Thoracic aorta (tissue), 2 donors: ENCODE measurements at regions not wholly inside any gene's neighbourhood (a gene's known extent, or its start where the extent isn't known, plus 50 kb on each side); places are given as distances from the start of the nearest gene placed in this dataset.

Source experiments
- ATAC-seq: fragments of 150-250 bp; one replicate; pipeline ENCODE4 v1.8.0; 2017; ENCODE audit warnings: low read depth; ENCODE audit not compliant: insufficient number of reproducible peaks, low FRiP score
- DNase-seq: peaks from one replicate; pipeline ENCODE4 v3.0.0-alpha.2; 2020; ENCODE audit warnings: low spot score
- H3K27ac ChIP-seq, 2 donors: fragments of 200-600 bp; sonication (generic); 1 replicate in 1 of 2; 2 replicates in 1 of 2; pipeline ENCODE4 v1.5.1; 2016; ENCODE audit warnings: mild to moderate bottlenecking in 2 of 2, moderate library complexity in 2 of 2
- H3K27me3 ChIP-seq: fragments of 200-600 bp; sonication (generic); replicated peaks from 2 replicates; pipeline ENCODE4 v1.6.0; 2016; ENCODE audit warnings: mild to moderate bottlenecking; ENCODE audit not compliant: insufficient read depth
- H3K36me3 ChIP-seq: fragments of 200-600 bp; sonication (generic); one replicate; pipeline ENCODE4 v1.5.1; 2016
- H3K4me1 ChIP-seq, 2 donors: fragments of 200-600 bp; sonication (generic); 1 replicate in 1 of 2; 2 replicates in 1 of 2; pipeline versions ENCODE4 v1.5.1 to v1.6.0; 2016; ENCODE audit warnings: low read depth in 2 of 2, mild to moderate bottlenecking in 1 of 2; ENCODE audit not compliant: control insufficient read depth in 1 of 2
- H3K4me3 ChIP-seq: fragments of 200-600 bp; sonication (generic); 2 replicates; pipeline ENCODE4 v1.5.1; 2016; ENCODE audit warnings: mild to moderate bottlenecking
- H3K9me3 ChIP-seq: fragments of 200-600 bp; sonication (generic); 2 replicates; pipeline ENCODE4 v1.5.1; 2016
- CTCF ChIP-seq: fragments of 200-600 bp; sonication (generic); IDR thresholded peaks from one replicate; pipeline ENCODE4 v1.5.1; 2019; ENCODE audit warnings: antibody characterized with exemption

GRCh38 chr1:189027512-189027911, 1450.2 kb downstream of the BRINP3 start:
- H3K36me3 ChIP-seq = no peaks in the 10 kb centered on the region
- DNase-seq (no peak), ATAC-seq (no peak)

GRCh38 chr1:189033169-189033568, 1444.5 kb downstream of the BRINP3 start:
- ATAC-seq = no peak
- H3K4me3 ChIP-seq = no peak overlapping the region
- no peak for TF ChIP-seq CTCF
- no peaks in the 10 kb centered on the region for H3K36me3 ChIP-seq
- no peak for DNase-seq
- H3K27ac ChIP-seq = no peak overlapping the region
- no peaks in the 10 kb centered on the region for H3K4me1 ChIP-seq
- no peaks in the 10 kb centered on the region for H3K27me3 ChIP-seq
- no peaks in the 10 kb centered on the region for H3K9me3 ChIP-seq

More at GRCh38 chr1:189027512-189027911, 1450.2 kb downstream of the BRINP3 start:
- no peaks in the 10 kb centered on the region for H3K4me1 ChIP-seq
- H3K4me3 ChIP-seq = no peak overlapping the region
- TF ChIP-seq CTCF = no peak
- H3K27ac ChIP-seq = no peak overlapping the region
- no peaks in the 10 kb centered on the region for H3K27me3 ChIP-seq
- H3K9me3 ChIP-seq = no peaks in the 10 kb centered on the region

GRCh38 chr1:189036628-189037027, 1441.0 kb downstream of the BRINP3 start:
- H3K27ac ChIP-seq = no peak overlapping the region
- H3K36me3 ChIP-seq = no peaks in the 10 kb centered on the region
- no peak for TF ChIP-seq CTCF
- no peak overlapping the region for H3K4me3 ChIP-seq
- H3K4me1 ChIP-seq = no peaks in the 10 kb centered on the region
- H3K27me3 ChIP-seq = no peaks in the 10 kb centered on the region
- no peak for DNase-seq
- ATAC-seq = no peak
- no peaks in the 10 kb centered on the region for H3K9me3 ChIP-seq

GRCh38 chr1:189046127-189046526, 1431.5 kb downstream of the BRINP3 start:
- H3K36me3 ChIP-seq = no peaks in the 10 kb centered on the region
- H3K4me3 ChIP-seq = no peak overlapping the region
- ATAC-seq (no peak), DNase-seq (no peak)
- no peaks in the 10 kb centered on the region for H3K9me3 ChIP-seq
- no peak for TF ChIP-seq CTCF
- no peak overlapping the region for H3K27ac ChIP-seq
- no peaks in the 10 kb centered on the region for H3K27me3 ChIP-seq
- H3K4me1 ChIP-seq = no peaks in the 10 kb centered on the region

GRCh38 chr1:189084811-189085210, 1392.9 kb downstream of the BRINP3 start:
- Histone ChIP-seq H3K4me3 (no peak overlapping the region), H3K9me3 (no peaks in the 10 kb centered on the region), H3K36me3 (no peaks in the 10 kb centered on the region), H3K27ac (no peak overlapping the region), H3K27me3 (no peaks in the 10 kb centered on the region), H3K4me1 (no peaks in the 10 kb centered on the region)
- DNase-seq = no peak
- ATAC-seq = no peak
- no peak for TF ChIP-seq CTCF
